NCI-H510A treated with DMSO at 0.1 percent for 48 hours (cell line): ENCODE measurements at regions not wholly inside any gene's neighbourhood (a gene's known extent, or its start where the extent isn't known, plus 50 kb on each side); places are given as distances from the start of the nearest gene placed in this dataset.
"Not testable (repeated sequence)": the region's sequence is repeated elsewhere in the genome, so short reads cannot be mapped to it uniquely, and the experiment has no call there.

Experiments
- DNase-seq: peaks from one replicate; lab custom pipeline; 2025; lab: John Stamatoyannopoulos, UW

- DNase-seq, result peak; percentile 55
These were observed 119.8 kb downstream of the LRATD1 start for GRCh38 chr2:14752295-14752694.

DNA sequence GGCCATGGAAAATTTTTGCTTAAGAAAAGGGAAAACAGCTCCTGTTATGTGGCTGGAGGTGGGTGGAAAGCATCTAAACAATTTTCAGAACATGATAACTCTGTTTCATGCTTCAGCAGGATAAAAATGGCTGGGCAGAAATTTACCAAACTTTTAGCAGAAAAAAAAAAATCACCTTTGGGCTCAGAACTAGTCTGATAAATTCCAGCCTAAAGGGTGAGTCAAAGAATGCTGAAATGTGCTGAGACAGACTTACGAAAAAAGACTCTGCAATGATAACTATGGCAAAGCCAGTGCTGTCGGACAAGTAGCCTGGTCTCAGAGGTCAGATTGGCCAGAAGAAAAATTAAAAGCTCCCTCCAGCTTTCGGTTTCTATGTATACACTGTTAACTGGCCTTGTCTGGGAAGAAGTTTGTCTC, 123.6 kb downstream of the LRATD1 start:
- no peak for DNase-seq

DNA sequence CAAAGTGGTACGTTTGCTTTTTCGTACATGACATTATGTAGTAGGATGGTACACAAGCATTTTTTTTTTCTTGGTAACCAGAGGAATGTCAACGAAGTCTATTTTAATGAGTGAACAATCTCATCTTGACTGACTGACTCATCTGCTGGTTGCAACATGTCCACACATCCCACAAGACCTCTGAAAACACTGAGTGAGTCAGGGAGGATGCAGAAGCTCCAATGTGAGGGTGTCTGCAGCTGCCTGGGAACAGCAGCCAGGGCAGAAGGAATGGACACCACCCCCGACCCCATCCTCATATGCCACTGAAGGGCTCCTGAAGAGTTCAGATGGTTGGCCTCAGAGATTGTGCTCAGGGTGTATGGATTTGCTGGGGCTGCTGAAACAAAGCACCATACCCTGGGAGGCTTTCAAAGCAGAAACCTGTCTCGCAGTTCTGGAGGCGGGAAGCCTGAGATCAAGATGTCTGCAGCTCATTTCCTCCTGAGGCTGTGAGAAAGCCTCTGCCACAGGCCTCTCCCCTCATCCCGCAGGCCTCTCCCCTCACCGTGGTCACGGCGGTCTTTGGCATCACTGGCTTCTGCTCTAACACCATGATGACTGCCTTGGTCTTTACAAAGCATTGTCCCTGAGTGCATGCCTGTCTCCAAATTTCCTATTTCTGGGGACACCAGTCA, 124.6 kb downstream of the LRATD1 start:
- DNase-seq, result no peak

DNA sequence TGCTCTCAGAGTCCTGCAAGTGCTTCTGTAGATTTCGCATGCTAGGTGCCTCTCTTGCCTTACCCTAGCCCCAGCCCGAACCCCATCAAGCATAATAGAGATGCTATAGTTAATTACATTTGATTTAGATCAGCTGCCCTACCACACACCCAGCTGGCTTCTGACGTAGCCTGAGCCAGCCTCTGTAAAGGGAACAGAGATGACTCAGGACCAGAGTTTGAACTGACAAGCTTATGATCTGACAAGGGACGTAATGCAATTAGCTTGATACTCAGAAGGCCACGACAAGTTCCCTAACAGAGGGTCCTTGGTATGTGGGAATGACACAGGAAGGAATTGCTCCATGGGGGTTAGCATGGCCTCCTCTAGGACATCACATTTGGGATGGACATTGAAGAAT, 126.6 kb downstream of the LRATD1 start:
- no peak for DNase-seq

GRCh38 chr2:14760169-14760568, 127.7 kb downstream of the LRATD1 start:
- no peak for DNase-seq

- no peak for DNase-seq
These were observed 128.6 kb downstream of the LRATD1 start for GRCh38 chr2:14761118-14761517.

DNA sequence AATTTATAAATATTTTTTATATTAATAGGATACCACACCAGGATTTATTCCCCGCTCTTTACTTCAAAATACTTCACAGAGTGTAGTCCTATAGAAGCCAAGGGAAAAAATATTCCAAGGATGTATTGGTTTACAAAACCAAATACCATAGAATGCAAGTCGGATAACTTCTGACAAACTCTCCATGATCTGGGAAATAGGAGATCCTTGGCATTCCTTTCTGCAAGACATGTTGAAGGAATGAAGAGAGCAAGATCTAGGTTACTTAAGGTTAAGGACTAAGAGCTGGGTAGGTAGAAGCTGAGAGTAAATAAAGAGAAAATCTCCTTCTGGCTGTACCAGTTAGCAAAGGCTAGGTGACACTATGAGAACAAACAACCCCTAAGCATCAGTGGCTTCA, 141.2 kb downstream of the LRATD1 start:
- no peak for DNase-seq

DNA sequence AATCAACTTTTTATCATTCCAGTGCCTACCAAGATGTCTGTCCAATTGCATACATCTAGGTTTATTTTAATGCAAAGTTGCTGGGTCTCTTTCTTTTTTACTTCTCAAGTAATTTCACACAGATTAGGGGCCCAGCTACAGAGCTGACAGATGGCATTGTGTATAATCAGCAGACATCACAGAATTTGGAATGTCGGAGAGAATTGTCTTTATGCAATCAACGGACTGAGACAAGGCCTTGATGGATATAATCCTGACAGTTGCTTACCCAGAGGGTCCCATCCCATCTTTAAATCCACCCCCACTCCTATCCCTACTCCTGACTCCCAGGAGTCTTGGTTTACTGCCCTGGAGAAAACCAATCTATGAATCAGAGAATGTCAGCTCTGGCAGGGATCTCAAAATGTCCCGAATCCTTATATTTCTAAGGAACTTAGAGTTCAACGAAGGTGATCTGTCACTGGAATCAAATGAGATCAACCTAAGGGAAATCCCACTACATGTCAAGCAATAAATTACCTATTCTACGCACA, 142.0 kb downstream of the LRATD1 start:
- DNase-seq, result no peak

GRCh38 chr2:14776216-14776615, 143.7 kb downstream of the LRATD1 start:
- no peak for DNase-seq

- no peak for DNase-seq
These were observed 145.5 kb downstream of the LRATD1 start for GRCh38 chr2:14778015-14778414.

- DNase-seq, result no peak
These were observed 146.7 kb downstream of the LRATD1 start for GRCh38 chr2:14779252-14779651.

GRCh38 chr2:14781142-14781541, 148.6 kb downstream of the LRATD1 start:
- DNase-seq, result peak; percentile 97

- DNase-seq, result not testable (repeated sequence)
These were observed 156.3 kb downstream of the LRATD1 start for GRCh38 chr2:14788814-14789213.

- DNase-seq, result no peak
These were observed 157.6 kb downstream of the LRATD1 start for GRCh38 chr2:14790041-14790640.

- no peak for DNase-seq
These were observed 171.5 kb downstream of the LRATD1 start for GRCh38 chr2:14803994-14804393.

DNA sequence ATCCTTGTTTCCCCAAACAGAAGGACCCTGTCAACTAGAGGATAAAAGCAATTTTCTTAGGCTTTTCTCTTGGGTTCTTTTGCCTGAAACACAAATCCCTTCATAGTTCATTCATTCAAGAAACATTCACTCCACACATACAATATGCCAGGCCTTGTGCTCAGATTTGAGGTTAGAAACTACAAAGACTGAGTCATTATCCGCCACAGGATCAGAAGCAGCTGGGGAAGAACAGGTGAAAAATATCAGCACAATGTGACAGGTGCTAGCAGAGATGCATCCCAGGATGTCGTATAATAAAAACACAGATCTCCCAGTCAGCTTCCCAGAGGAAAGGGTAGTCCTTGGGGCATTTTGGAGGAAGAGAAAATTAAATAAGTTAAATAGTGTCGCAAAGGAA, 172.4 kb downstream of the LRATD1 start:
- DNase-seq, result peak; percentile 30

DNA sequence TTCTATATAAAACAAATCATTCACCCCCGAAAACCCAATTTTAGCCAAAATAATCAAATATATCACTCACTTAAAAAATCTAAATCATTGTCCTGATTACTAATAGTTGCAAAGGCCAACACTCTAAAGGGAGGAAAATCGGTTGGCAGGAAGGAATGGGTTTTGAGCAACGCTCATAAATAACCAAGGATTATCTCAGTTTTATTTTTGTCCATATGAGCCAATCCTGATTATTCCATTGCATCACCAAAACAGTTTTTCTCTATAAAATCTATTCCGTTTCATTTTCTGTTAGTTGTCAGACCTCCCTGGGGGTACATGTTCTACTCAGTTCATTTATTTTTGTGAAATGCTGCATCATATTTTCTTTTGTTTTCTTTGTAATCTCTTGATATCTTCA, 174.1 kb downstream of the LRATD1 start:
- no peak for DNase-seq

GRCh38 chr2:14815201-14815600, 182.7 kb downstream of the LRATD1 start:
- no peak for DNase-seq

DNA sequence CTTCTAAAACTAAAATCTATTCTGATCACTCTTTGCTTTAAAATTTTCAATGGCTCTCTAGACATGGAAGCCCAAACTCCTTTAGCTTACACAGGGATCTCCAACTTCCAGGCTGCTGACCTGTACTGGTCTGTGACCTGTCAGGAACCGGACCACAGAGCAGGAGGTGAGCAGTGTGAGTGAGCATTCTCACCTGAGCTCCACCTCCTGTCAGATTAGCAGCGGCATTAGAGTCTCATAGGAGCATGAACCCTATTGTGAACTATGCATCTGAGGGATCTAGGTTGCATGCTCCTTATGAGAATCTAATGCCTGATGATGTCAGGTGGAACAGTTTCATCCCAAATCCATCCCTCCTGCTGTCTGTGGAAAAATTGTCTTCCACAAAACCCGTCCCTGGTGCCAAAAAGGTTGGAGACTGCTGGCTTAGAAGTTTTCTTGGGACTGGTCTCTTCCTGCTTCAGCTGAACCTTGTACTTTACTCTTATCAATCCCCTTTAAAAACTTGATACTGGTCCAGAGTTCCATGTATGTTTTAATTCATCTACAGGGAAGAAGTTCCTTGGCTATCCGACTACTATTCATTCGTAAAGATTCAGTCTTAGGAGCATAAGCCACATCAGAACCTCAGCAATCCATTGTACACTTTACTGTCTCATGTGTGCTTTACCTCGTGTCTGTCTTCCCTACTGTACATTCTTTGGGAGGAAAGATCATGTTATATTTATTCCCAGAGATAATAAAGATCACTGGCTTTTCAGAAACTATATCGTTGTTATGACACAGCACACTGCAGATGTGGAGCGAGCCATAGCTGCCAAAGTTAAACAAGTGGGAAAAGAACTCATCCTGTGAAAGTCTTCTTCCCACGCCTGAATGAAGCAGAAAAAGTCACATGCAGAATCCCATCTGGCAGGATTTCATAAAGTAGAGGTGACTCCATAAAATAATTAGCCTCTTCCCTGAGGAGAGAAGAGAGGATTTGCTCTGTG, 183.8 kb downstream of the LRATD1 start:
- no peak for DNase-seq

DNA sequence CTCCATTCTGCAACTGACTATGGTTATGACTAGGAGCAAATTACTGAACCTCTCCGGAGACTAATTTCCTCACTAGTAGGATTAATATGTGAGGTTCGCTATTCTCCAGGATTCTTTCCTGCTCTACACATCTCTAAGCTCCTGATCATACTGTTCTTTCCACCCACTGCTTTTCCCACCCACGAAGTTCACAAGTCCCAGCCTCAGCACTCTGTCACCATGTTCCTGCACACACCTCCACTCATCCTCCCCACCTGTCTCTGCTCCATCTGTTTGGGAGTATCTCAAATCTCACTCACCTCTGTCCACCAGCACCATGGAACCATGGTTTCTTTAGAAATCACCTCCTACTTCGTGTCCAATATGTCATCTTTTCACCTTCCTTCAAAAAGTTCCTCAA, 185.3 kb downstream of the LRATD1 start:
- no peak for DNase-seq

DNA sequence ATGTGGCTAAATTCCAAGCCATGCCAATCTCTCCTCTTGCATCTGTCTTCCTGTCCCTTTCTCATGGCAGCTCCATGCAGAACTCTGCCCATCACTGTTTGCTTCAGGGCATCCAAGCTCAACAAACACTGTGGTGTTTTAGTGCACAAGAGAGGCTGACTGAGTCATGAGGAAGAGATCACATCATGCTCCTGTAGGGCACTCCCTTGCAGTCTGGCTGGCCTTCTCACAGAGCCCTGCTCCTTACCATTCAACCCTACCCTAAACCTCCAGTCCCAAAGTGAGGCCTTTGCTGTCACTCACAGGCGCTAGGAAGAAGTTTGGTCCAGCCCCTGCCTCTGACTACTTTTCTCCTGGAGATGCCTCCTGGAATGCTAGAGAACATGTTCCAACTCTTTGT, 194.0 kb downstream of the LRATD1 start:
- no peak for DNase-seq

GRCh38 chr2:14827226-14828023, 194.9 kb downstream of the LRATD1 start:
- no peak for DNase-seq
